Endodermal cell (in vitro differentiated cells): ENCODE measurements at regions not wholly inside any gene's neighbourhood (a gene's known extent, or its start where the extent isn't known, plus 50 kb on each side); places are given as distances from the start of the nearest gene placed in this dataset.
A peak's percentile ranks its signal among the peaks of the same experiment; 100 is the strongest.

Experiments used
- DNase-seq: peaks from one replicate; pipeline ENCODE4 v3.0.0-alpha.2; 2017
- H3K27ac ChIP-seq: 2 replicates; pipeline ENCODE4 v1.5.1; 2013; ENCODE audit warnings: mild to moderate bottlenecking, low read depth, low read length, moderate library complexity
- H3K27me3 ChIP-seq: 2 replicates; pipeline ENCODE4 v1.6.1; 2013; ENCODE audit warnings: mild to moderate bottlenecking, low read length, moderate library complexity; ENCODE audit not compliant: insufficient read depth, control insufficient read depth, poor library complexity, severe bottlenecking
- H3K36me3 ChIP-seq: 2 replicates; pipeline ENCODE4 v1.7.0; 2013; ENCODE audit warnings: mild to moderate bottlenecking, low read length, moderate library complexity; ENCODE audit not compliant: control insufficient read depth, insufficient read depth
- H3K4me1 ChIP-seq: one replicate; pipeline ENCODE4 v1.7.0; 2013; ENCODE audit warnings: low read length; ENCODE audit not compliant: control insufficient read depth, insufficient read depth
- H3K4me3 ChIP-seq: 2 replicates; pipeline ENCODE4 v1.5.1; 2013; ENCODE audit warnings: mild to moderate bottlenecking, low read length, moderate library complexity
- H3K9ac ChIP-seq: 2 replicates; pipeline ENCODE4 v1.6.1; 2013; ENCODE audit warnings: mild to moderate bottlenecking, low read length, moderate library complexity; ENCODE audit not compliant: poor library complexity, severe bottlenecking; ENCODE audit errors: extremely low read depth
- H3K9me3 ChIP-seq: 2 replicates; pipeline ENCODE4 v1.6.1; 2013; ENCODE audit warnings: mild to moderate bottlenecking, low read length, moderate library complexity; ENCODE audit not compliant: control insufficient read depth
- H3K27ac Mint-ChIP-seq: 2 replicates; pipeline ENCODE4 v1.8.0; 2020; ENCODE audit warnings: mixed read lengths
- H3K27me3 Mint-ChIP-seq: 2 replicates; pipeline ENCODE4 v1.8.0; 2021; ENCODE audit warnings: mild to moderate bottlenecking, mixed read lengths; ENCODE audit not compliant: insufficient read depth
- H3K36me3 Mint-ChIP-seq: 2 replicates; pipeline ENCODE4 v1.8.0; 2020; ENCODE audit warnings: low read depth, mixed read lengths
- H3K4me1 Mint-ChIP-seq: 2 replicates; pipeline ENCODE4 v1.8.0; 2020; ENCODE audit warnings: mixed read lengths
- H3K4me3 Mint-ChIP-seq: 2 replicates; pipeline ENCODE4 v1.8.0; 2020; ENCODE audit warnings: mild to moderate bottlenecking, moderate library complexity, mixed read lengths
- H3K9me3 Mint-ChIP-seq: 2 replicates; pipeline ENCODE4 v1.8.0; 2020; ENCODE audit warnings: mild to moderate bottlenecking, mixed read lengths
- CTCF ChIP-seq: fragments of 200-600 bp; sonication (generic); conservative IDR thresholded peaks from 2 replicates; pipeline ENCODE4 v1.5.0; 2021; ENCODE audit warnings: antibody characterized with exemption, mild to moderate bottlenecking
- WGBS, 2 experiments: methylation state at CpG; one replicate each; pipeline versions ENCODE4 v1.1.5 to v1.1.7; 2013; ENCODE audit warnings: missing lambda C conversion rate in 2 of 2, mixed read lengths in 1 of 2; ENCODE audit not compliant: insufficient coverage in 1 of 2, insufficient read length in 1 of 2; 5-methylcytosine and 5-hydroxymethylcytosine counted together

DNA sequence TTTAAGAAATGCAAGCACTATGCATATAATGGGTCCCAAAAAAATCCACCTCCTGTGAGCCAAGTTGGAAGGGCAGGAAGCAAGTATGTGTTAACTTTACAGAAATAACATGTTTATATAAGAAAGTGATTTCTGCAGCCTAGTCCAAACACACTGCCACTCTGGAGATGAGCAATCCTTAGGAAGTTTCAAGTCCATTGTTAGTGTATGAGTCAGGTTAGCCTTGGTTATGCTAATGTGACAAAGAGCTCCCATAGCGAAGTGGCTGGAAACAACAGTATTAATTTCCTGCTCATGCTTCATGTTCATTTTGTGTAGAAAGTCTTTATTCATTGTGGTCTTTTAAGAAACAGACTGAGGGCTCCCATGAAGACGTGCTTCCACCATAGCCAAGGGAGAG lies 121.4 kb downstream of the TBXT start:
- no peak overlapping the region for H3K4me3 ChIP-seq
- no peak for DNase-seq
- no peaks in the 10 kb centered on the region for H3K9me3 ChIP-seq
- H3K27ac ChIP-seq: peak overlapping the region; percentile 3
- H3K4me1 ChIP-seq: peaks cover 8% of the 10 kb centered on the region
- WGBS, 2 experiments: 79 to 86% methylated on average over 2 of the region's 2 CpGs
- no peak overlapping the region for H3K9ac ChIP-seq
- H3K36me3 ChIP-seq: no peaks in the 10 kb centered on the region
- Mint-ChIP-seq H3K4me1 (peaks cover 7% of the 10 kb centered on the region), H3K9me3 (no peaks in the 10 kb centered on the region), H3K27me3 (no peaks in the 10 kb centered on the region), H3K27ac (no peak overlapping the region), H3K4me3 (no peak overlapping the region), H3K36me3 (no peaks in the 10 kb centered on the region)
- TF ChIP-seq CTCF: no peak
- H3K27me3 ChIP-seq: no peaks in the 10 kb centered on the region

- 84 to 86% methylated on average over 1 of the region's 1 CpG for WGBS, 2 experiments
- TF ChIP-seq CTCF: no peak
- Histone ChIP-seq H3K27ac (peak overlapping the region; percentile 3), H3K4me3 (no peak overlapping the region), H3K9me3 (no peaks in the 10 kb centered on the region), H3K36me3 (no peaks in the 10 kb centered on the region), H3K27me3 (no peaks in the 10 kb centered on the region), H3K4me1 (peaks cover 10% of the 10 kb centered on the region), H3K9ac (no peak overlapping the region)
- no peak for DNase-seq
- H3K36me3 Mint-ChIP-seq: no peaks in the 10 kb centered on the region
- H3K27me3 Mint-ChIP-seq: no peaks in the 10 kb centered on the region
- no peak overlapping the region for H3K27ac Mint-ChIP-seq
- H3K4me3 Mint-ChIP-seq: no peak overlapping the region
- no peaks in the 10 kb centered on the region for H3K9me3 Mint-ChIP-seq
- H3K4me1 Mint-ChIP-seq: peaks cover 11% of the 10 kb centered on the region
These were observed 121.8 kb downstream of the TBXT start for GRCh38 chr6:166045860-166046200.

- DNase-seq: no peak
- Histone ChIP-seq H3K36me3 (no peaks in the 10 kb centered on the region), H3K27ac (no peak overlapping the region), H3K4me1 (peaks cover 14% of the 10 kb centered on the region), H3K27me3 (no peaks in the 10 kb centered on the region), H3K9ac (no peak overlapping the region), H3K9me3 (no peaks in the 10 kb centered on the region), H3K4me3 (no peak overlapping the region)
- Mint-ChIP-seq H3K9me3 (no peaks in the 10 kb centered on the region), H3K27me3 (no peaks in the 10 kb centered on the region), H3K36me3 (no peaks in the 10 kb centered on the region), H3K4me1 (peaks cover 17% of the 10 kb centered on the region), H3K27ac (no peak overlapping the region), H3K4me3 (no peak overlapping the region)
- no peak for TF ChIP-seq CTCF
- WGBS, 2 experiments: 90 to 100% methylated on average over 1 to 3 of the region's 3 CpGs
These were observed 122.3 kb downstream of the TBXT start for GRCh38 chr6:166045173-166045859.
